ENCODE measurements at regions not wholly inside any gene's neighbourhood (a gene's known extent, or its start where the extent isn't known, plus 50 kb on each side); places are given as distances from the start of the nearest gene placed in this dataset.

GRCh38 chr4:155510771-155511170 lies 134.0 kb upstream of the MAP9 start:
- no peak for DNase-seq

- DNase-seq: no peak
Observed at GRCh38 chr4:155509555-155509954, 132.8 kb upstream of the MAP9 start.

- no peak for DNase-seq
Observed at GRCh38 chr4:155506745-155507144, 130.0 kb upstream of the MAP9 start.

- DNase-seq: no peak
Observed at GRCh38 chr4:155505321-155505720, 128.6 kb upstream of the MAP9 start.

- DNase-seq: no peak
Observed at GRCh38 chr4:155497306-155497705, 120.5 kb upstream of the MAP9 start.

GRCh38 chr4:155496294-155496626 lies 119.5 kb upstream of the MAP9 start:
- DNase-seq: no peak

GRCh38 chr4:155495572-155496293 lies 119.0 kb upstream of the MAP9 start:
- DNase-seq: no peak

- DNase-seq: no peak
Observed at GRCh38 chr4:155494037-155494718, 117.4 kb upstream of the MAP9 start.

GRCh38 chr4:155491336-155492120 lies 114.8 kb upstream of the MAP9 start:
- DNase-seq: no peak

- DNase-seq: no peak
Observed at GRCh38 chr4:155489271-155489670, 112.5 kb upstream of the MAP9 start.

- DNase-seq: no peak
Observed at GRCh38 chr4:155488691-155489090, 111.9 kb upstream of the MAP9 start.

- DNase-seq: no peak
Observed at GRCh38 chr4:155487210-155487609, 110.4 kb upstream of the MAP9 start.

- DNase-seq: no peak
Observed at GRCh38 chr4:155481150-155481549, 104.4 kb upstream of the MAP9 start.

- no peak for DNase-seq
Observed at GRCh38 chr4:155479835-155480234, 103.1 kb upstream of the MAP9 start.

- no peak for DNase-seq
Observed at GRCh38 chr4:155478336-155478835, 101.6 kb upstream of the MAP9 start.

GRCh38 chr4:155474758-155475157 lies 98.0 kb upstream of the MAP9 start:
- no peak for DNase-seq

- no peak for DNase-seq
Observed at GRCh38 chr4:155473420-155474095, 96.8 kb upstream of the MAP9 start.

GRCh38 chr4:155468282-155468681 lies 91.5 kb upstream of the MAP9 start:
- no peak for DNase-seq

GRCh38 chr4:155450676-155451075 lies 73.9 kb upstream of the MAP9 start:
- DNase-seq: no peak

GRCh38 chr4:155445306-155445705 lies 68.5 kb upstream of the MAP9 start:
- DNase-seq: no peak

GRCh38 chr4:155444721-155445120 lies 68.0 kb upstream of the MAP9 start:
- DNase-seq: peak; percentile 68

- DNase-seq: peak; percentile 74
Observed at GRCh38 chr4:155442267-155443105, 65.7 kb upstream of the MAP9 start.
